ENCODE measurements at regions not wholly inside any gene's neighbourhood (a gene's known extent, or its start where the extent isn't known, plus 50 kb on each side); places are given as distances from the start of the nearest gene placed in this dataset.

DNA sequence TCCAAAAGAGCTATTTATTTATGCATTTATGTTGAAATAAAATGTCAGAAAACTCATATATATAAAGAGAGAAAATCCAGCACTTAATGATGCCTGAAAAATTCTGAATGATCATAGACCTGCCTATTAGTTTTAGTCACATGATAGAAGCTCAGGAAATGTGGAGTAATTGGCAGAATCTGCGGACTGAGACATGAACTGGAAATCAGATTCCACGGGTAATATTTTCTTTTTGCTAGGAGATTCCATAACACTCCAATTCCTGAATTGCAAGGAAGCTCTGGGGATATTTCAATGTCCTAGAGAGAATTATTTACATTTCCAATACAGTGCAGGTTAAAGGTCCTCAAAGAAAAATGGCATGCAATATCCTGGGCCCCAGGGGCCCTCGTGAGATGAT lies 778.8 kb downstream of the SEMA5A start:
- TF ChIP-seq POLR2A (IDR thresholded peaks at IDR 0.05; ENCODE audit: extremely low read depth, insufficient read length), result no peak
- TF ChIP-seq, protein P1, sequence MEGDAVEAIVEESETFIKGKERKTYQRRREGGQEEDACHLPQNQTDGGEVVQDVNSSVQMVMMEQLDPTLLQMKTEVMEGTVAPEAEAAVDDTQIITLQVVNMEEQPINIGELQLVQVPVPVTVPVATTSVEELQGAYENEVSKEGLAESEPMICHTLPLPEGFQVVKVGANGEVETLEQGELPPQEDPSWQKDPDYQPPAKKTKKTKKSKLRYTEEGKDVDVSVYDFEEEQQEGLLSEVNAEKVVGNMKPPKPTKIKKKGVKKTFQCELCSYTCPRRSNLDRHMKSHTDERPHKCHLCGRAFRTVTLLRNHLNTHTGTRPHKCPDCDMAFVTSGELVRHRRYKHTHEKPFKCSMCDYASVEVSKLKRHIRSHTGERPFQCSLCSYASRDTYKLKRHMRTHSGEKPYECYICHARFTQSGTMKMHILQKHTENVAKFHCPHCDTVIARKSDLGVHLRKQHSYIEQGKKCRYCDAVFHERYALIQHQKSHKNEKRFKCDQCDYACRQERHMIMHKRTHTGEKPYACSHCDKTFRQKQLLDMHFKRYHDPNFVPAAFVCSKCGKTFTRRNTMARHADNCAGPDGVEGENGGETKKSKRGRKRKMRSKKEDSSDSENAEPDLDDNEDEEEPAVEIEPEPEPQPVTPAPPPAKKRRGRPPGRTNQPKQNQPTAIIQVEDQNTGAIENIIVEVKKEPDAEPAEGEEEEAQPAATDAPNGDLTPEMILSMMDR (IDR thresholded peaks at IDR 0.05; ENCODE audit: low read depth, low read length), result no peak
